Spleen (tissue), 11 donors: ENCODE measurements at regions not wholly inside any gene's neighbourhood (a gene's known extent, or its start where the extent isn't known, plus 50 kb on each side); places are given as distances from the start of the nearest gene placed in this dataset.

Experiments
- DNase-seq: peaks from one replicate; pipeline ENCODE4 v3.0.0-alpha.2; 2020
- H3K27ac ChIP-seq, 8 donors: fragments of 200-600 bp; sonication (generic) in 7 of 8; 1 replicate in 4 of 8; 2 replicates in 4 of 8; pipeline versions ENCODE4 v1.5.0 to v1.8.0; 2016 to 2021; ENCODE audit warnings: inconsistent platforms in 4 of 8, mild to moderate bottlenecking in 4 of 8, moderate library complexity in 1 of 8
- H3K27me3 ChIP-seq, 7 donors: fragments of 200-600 bp; sonication (generic) in 6 of 7; replicated peaks in 1 of 7; 1 replicate in 4 of 7; 2 replicates in 3 of 7; pipeline versions ENCODE4 v1.5.0 to v1.8.0; 2016 to 2021; ENCODE audit warnings: inconsistent platforms in 3 of 7, mild to moderate bottlenecking in 1 of 7
- H3K36me3 ChIP-seq, 6 donors: fragments of 200-600 bp; sonication (generic) in 5 of 6; 1 replicate in 4 of 6; 2 replicates in 2 of 6; pipeline versions ENCODE4 v1.5.0 to v1.8.0; 2016 to 2021; ENCODE audit warnings: inconsistent platforms in 2 of 6
- H3K4me1 ChIP-seq, 6 donors: fragments of 200-600 bp; sonication (generic) in 5 of 6; 1 replicate in 3 of 6; 2 replicates in 3 of 6; pipeline versions ENCODE4 v1.5.0 to v1.8.0; 2016 to 2021; ENCODE audit warnings: inconsistent platforms in 3 of 6
- H3K4me3 ChIP-seq, 8 donors: fragments of 200-600 bp; sonication (generic) in 7 of 8; 1 replicate in 4 of 8; 2 replicates in 4 of 8; pipeline versions ENCODE4 v1.5.0 to v1.8.0; 2016 to 2021; ENCODE audit warnings: inconsistent platforms in 4 of 8, mild to moderate bottlenecking in 4 of 8, moderate library complexity in 2 of 8
- H3K9me3 ChIP-seq, 8 donors: fragments of 200-600 bp; sonication (generic) in 7 of 8; 1 replicate in 4 of 8; 2 replicates in 4 of 8; pipeline versions ENCODE4 v1.5.0 to v1.8.0; 2016 to 2021; ENCODE audit warnings: inconsistent platforms in 4 of 8
- POLR2A ChIP-seq, 3 donors: fragments of 450-650 bp; IDR thresholded peaks; one replicate each; pipeline ENCODE4 v1.5.1; 2017; ENCODE audit warnings: antibody characterized with exemption in 3 of 3, mild to moderate bottlenecking in 1 of 3
- POLR2AphosphoS5 ChIP-seq, 3 donors: sonication (generic); formaldehyde crosslinking; IDR thresholded peaks; one replicate each; pipeline ENCODE4 v1.5.1; 2017; ENCODE audit warnings: antibody characterized with exemption in 3 of 3
- WGBS, 5 donors: extraction: QIAGEN DNeasy Blood & Tissue Kit in 3 of 5; methylation state at CpG; one replicate each; pipeline versions ENCODE4 v1.1.5 to v1.1.7; 2013 to 2018; 5-methylcytosine and 5-hydroxymethylcytosine counted together
- intact Hi-C: fragments of 100-400 bp; cut with DNase I; formaldehyde crosslinking; loops from one replicate; pipeline ENCODE4 v1.15.0; 2023; ENCODE audit warnings: low total_unique reads
- TF ChIP-seq, protein P1 (sequence below), 11 experiments: fragments of 200-600 bp in 7 of 11; fragments of 450-650 bp in 4 of 11; sonication (generic) in 4 of 11; IDR thresholded peaks in 8 of 11; conservative IDR thresholded peaks in 3 of 11; 1 replicate in 7 of 11; 2 replicates in 4 of 11; pipeline versions ENCODE4 v1.4.0 to v1.8.0; 2016 to 2021; ENCODE audit warnings: antibody characterized with exemption in 11 of 11, inconsistent platforms in 4 of 11, mild to moderate bottlenecking in 1 of 11
- donor health status: healthy with polysubstance abuse.
- donor health status: DM: no; HTN: no; CAD: no; lungs with moderate emphysema.
- donor health status: DM: no; HTN: no; CAD: no.
- donor health status: Bipolar disorder and iron deficiency.
- donor health status: healthy.
- donor health status: DM: no; HTN: no; CAD: no.
- donor health status: DM: yes; HTN: yes; CAD: no.

DNA sequence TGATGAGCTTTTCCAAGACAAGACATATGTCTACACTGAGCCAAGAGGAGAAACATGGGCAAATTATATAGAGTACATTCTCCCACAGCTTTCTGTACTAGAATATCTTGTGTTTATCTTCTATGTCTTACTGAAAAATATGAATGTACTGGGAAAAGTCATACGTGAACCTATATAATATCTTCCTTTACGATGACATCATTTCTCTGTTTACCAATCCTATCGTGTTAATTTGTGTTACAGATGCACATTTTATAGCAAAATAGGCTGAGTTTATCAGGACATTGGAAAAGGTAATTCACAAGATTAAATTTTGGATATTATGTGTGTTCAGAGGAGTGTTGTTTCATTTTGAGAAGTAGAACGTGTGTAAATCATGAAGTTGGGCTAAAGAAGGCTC is 452.5 kb upstream of the THRB start:
- TF ChIP-seq, protein P1, sequence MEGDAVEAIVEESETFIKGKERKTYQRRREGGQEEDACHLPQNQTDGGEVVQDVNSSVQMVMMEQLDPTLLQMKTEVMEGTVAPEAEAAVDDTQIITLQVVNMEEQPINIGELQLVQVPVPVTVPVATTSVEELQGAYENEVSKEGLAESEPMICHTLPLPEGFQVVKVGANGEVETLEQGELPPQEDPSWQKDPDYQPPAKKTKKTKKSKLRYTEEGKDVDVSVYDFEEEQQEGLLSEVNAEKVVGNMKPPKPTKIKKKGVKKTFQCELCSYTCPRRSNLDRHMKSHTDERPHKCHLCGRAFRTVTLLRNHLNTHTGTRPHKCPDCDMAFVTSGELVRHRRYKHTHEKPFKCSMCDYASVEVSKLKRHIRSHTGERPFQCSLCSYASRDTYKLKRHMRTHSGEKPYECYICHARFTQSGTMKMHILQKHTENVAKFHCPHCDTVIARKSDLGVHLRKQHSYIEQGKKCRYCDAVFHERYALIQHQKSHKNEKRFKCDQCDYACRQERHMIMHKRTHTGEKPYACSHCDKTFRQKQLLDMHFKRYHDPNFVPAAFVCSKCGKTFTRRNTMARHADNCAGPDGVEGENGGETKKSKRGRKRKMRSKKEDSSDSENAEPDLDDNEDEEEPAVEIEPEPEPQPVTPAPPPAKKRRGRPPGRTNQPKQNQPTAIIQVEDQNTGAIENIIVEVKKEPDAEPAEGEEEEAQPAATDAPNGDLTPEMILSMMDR (IDR thresholded peaks at IDR 0.05 in 8 of 11, conservative IDR thresholded peaks at IDR 0.05 in 3 of 11), result no peak
- TF ChIP-seq POLR2AphosphoS5 (IDR thresholded peaks at IDR 0.05), result no peak
- Histone ChIP-seq H3K27me3 (no peaks in the 10 kb centered on the region), H3K9me3 (no peaks in the 10 kb centered on the region), H3K4me1 (no peaks in the 10 kb centered on the region), H3K36me3 (no peaks in the 10 kb centered on the region), H3K27ac (no peak overlapping the region), H3K4me3 (no peak overlapping the region)
- intact Hi-C loops, result no loop called here
- 80 to 95% (median 83%) methylated on average over 4 of the region's 4 CpGs for WGBS, 5 donors
- no peak for DNase-seq

DNA sequence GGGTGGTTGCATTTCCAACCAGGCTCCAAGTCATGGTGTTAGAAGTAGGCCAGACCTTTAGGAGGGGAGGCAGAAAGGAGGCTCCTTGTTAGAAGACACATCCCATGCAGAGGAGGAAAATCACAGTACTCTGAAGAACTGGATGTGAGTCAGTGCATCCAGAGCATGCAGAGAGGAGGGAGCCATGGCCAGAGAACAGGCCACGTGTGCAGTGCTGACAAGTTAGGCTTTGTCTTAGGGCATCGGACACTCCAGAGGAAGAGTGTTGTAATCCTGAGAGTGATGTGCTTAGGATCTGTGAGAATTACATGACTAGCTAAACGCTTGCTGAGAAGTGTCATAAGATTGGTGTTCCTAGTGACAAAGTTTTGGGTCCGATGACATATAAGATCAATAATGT is 456.5 kb upstream of the THRB start:
- H3K36me3 ChIP-seq, result no peaks in the 10 kb centered on the region
- 88 to 97% (median 88%) methylated on average over 4 of the region's 4 CpGs for WGBS, 5 donors
- no peak for DNase-seq
- no peaks in the 10 kb centered on the region for H3K4me1 ChIP-seq
- peaks cover 0 to 12% (median 0%) of the 10 kb centered on the region in 8 donors for H3K9me3 ChIP-seq
- H3K4me3 ChIP-seq, result no peak overlapping the region
- TF ChIP-seq POLR2AphosphoS5 (IDR thresholded peaks at IDR 0.05), result no peak
- no peak for TF ChIP-seq POLR2A (IDR thresholded peaks at IDR 0.05)
- TF ChIP-seq, protein P1 (IDR thresholded peaks at IDR 0.05 in 8 of 11, conservative IDR thresholded peaks at IDR 0.05 in 3 of 11), result no peak
- no peaks in the 10 kb centered on the region for H3K27me3 ChIP-seq
- H3K27ac ChIP-seq, result no peak overlapping the region
- intact Hi-C loops, result no loop called here

DNA sequence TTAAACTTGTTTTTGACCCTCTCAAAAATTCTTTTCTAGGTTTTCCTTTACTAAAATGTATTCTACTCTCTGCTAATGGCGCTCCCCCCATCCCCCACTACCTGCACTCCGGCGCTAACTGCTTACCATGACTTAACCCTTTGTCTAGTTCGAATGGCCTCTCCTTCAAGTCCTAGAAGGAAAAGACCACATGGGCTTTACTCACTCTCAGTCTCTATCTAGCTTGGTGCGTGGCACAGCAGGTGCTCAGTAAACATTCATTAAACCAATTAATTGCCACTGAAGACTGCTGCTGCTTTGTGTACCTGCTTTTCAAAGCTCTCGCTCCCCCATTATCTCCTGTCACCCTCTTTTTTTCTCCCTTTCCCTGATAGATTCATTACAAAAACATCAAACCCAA is 457.7 kb upstream of the THRB start:
- H3K36me3 ChIP-seq, result no peaks in the 10 kb centered on the region
- no peak for DNase-seq
- H3K27me3 ChIP-seq, result no peaks in the 10 kb centered on the region
- H3K27ac ChIP-seq, result no peak overlapping the region
- TF ChIP-seq, protein P1 (IDR thresholded peaks at IDR 0.05 in 8 of 11, conservative IDR thresholded peaks at IDR 0.05 in 3 of 11), result no peak
- no peak for TF ChIP-seq POLR2AphosphoS5 (IDR thresholded peaks at IDR 0.05)
- no peak for TF ChIP-seq POLR2A (IDR thresholded peaks at IDR 0.05)
- peaks cover 0 to 12% (median 0%) of the 10 kb centered on the region in 8 donors for H3K9me3 ChIP-seq
- intact Hi-C loops, result no loop called here
- H3K4me1 ChIP-seq, result no peaks in the 10 kb centered on the region
- WGBS, 5 donors, result 78 to 85% (median 79%) methylated on average over 6 of the region's 6 CpGs
- no peak overlapping the region for H3K4me3 ChIP-seq

DNA sequence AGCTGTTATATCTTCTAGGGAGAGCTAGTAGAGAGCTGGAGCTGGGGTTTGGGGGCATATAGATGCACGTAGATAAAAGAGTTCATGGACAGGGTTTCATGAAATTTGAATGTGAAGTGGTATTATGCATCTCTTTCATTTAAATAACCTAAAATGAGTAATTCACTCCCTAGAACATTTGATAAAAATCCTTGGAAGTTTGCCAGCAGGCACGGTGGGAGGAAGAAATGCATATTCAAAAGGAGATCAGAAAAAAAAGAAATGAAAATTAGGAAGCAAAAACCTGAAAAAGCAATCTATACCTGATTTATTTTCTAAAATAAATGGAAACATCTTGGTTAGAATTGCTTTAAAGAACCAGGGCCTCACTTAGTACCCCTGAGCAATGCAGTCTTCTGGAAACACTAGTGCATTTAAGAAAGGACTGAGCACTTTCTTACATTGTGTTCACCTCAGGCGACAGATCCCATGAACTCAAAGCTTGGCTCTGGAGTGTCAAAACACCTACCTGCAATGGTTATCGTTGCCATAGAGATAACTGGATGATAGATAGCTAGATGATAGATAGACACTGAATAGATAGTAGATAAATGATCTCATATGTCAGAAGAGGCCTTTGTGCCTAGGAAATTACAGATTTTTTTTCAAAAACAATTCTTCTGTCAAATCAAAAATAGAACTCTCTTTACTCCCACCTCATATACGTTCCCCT is 458.6 kb upstream of the THRB start:
- peaks cover 0 to 12% (median 0%) of the 10 kb centered on the region in 8 donors for H3K9me3 ChIP-seq
- no peak for DNase-seq

More for the DNA sequence above, 458.6 kb upstream of the THRB start:
- no peak for TF ChIP-seq POLR2AphosphoS5 (IDR thresholded peaks at IDR 0.05)
- TF ChIP-seq, protein P1 (IDR thresholded peaks at IDR 0.05 in 8 of 11, conservative IDR thresholded peaks at IDR 0.05 in 3 of 11), result no peak
- no peak for TF ChIP-seq POLR2A (IDR thresholded peaks at IDR 0.05)
- Histone ChIP-seq H3K27ac (no peak overlapping the region), H3K4me1 (no peaks in the 10 kb centered on the region), H3K36me3 (no peaks in the 10 kb centered on the region), H3K4me3 (no peak overlapping the region), H3K27me3 (no peaks in the 10 kb centered on the region)
- intact Hi-C loops, result no loop called here
- 60 to 72% (median 64%) methylated on average over 5 of the region's 5 CpGs for whole genome bisulfite sequencing, 5 donors
